ENCODE measurements at regions not wholly inside any gene's neighbourhood (a gene's known extent, or its start where the extent isn't known, plus 50 kb on each side); places are given as distances from the start of the nearest gene placed in this dataset.

DNA sequence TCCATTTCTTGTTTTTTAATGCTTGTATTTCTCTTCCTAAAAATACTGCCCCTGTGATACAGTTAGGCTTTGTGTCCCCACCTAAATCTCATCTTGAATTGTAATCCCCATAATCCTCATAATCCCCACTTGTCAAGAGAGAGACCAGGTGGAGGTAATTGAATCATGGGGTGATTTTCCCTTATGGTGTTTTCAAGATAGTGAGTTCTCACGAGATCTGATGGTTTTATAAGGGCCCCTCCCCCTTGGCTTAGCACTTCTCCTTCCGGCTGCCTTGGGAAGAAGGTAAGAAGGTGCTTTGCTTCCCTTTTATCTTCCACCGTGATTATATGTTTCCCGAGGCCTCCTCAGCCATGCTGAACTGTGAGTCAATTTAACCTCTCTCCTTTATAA lies 227.4 kb downstream of the MAN2A1 start:
- Histone ChIP-seq H3K36me3 (ENCODE audit: insufficient read depth, low read length) (no peaks in the 10 kb centered on the region), H2AFZ (ENCODE audit: low read depth, low read length) (no peak overlapping the region), H3K4me3 (ENCODE audit: low read length) (no peak overlapping the region), H3K9me3 (ENCODE audit: low read length) (no peaks in the 10 kb centered on the region), H3K4me1 (ENCODE audit: insufficient read depth, low read length) (no peaks in the 10 kb centered on the region), H3K27me3 (ENCODE audit: insufficient read depth, low read length) (no peaks in the 10 kb centered on the region)

DNA sequence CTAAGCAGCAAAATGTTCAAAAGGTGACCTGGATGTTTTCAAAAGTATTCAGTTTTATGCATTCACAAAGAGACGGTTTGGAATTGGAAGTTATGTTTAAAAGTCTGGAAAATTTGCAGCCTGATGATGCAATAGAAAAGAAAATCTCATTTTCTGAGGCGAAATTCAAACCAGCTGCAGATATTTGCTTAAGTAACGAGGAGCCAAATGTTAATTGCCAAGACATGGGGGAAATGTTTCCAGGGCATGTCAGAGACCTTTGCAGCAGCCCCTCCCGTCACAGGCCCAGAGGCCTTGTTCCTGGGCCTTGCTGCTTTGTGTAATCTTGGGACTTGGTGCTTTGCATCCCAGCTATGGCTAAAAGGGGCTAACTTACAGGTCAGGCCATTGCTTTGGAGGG lies 228.2 kb downstream of the MAN2A1 start:
- Histone ChIP-seq H3K4me1 (ENCODE audit: insufficient read depth, low read length) (no peaks in the 10 kb centered on the region), H3K9me3 (ENCODE audit: low read length) (no peaks in the 10 kb centered on the region), H2AFZ (ENCODE audit: low read depth, low read length) (no peak overlapping the region), H3K27me3 (ENCODE audit: insufficient read depth, low read length) (no peaks in the 10 kb centered on the region), H3K4me3 (ENCODE audit: low read length) (no peak overlapping the region), H3K36me3 (ENCODE audit: insufficient read depth, low read length) (no peaks in the 10 kb centered on the region)

DNA sequence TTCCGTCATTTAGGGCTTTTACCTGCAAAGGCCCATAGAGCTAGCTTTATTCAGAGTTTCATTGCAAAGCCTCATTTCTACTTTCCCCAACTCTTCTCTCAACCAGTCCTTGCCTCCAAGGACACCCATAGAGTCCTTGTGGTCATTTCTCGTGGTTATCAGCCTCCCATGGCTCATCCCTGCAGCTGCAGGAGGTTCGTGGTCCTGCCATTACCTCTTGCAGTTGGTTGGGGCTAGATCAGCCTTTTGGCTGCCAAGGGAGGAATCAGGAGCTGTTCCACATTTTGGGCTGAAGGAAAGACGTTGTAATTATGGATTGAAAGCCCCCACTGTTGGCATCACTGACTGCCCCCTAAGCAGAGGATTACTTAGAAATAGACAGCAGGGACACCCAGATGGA lies 231.0 kb downstream of the MAN2A1 start:
- no peaks in the 10 kb centered on the region for H3K9me3 ChIP-seq (ENCODE audit: low read length)
- no peaks in the 10 kb centered on the region for H3K36me3 ChIP-seq (ENCODE audit: insufficient read depth, low read length)
- H3K4me1 ChIP-seq (ENCODE audit: insufficient read depth, low read length), result no peaks in the 10 kb centered on the region
- no peak overlapping the region for H3K4me3 ChIP-seq (ENCODE audit: low read length)
- H2AFZ ChIP-seq (ENCODE audit: low read depth, low read length), result no peak overlapping the region
- H3K27me3 ChIP-seq (ENCODE audit: insufficient read depth, low read length), result no peaks in the 10 kb centered on the region

DNA sequence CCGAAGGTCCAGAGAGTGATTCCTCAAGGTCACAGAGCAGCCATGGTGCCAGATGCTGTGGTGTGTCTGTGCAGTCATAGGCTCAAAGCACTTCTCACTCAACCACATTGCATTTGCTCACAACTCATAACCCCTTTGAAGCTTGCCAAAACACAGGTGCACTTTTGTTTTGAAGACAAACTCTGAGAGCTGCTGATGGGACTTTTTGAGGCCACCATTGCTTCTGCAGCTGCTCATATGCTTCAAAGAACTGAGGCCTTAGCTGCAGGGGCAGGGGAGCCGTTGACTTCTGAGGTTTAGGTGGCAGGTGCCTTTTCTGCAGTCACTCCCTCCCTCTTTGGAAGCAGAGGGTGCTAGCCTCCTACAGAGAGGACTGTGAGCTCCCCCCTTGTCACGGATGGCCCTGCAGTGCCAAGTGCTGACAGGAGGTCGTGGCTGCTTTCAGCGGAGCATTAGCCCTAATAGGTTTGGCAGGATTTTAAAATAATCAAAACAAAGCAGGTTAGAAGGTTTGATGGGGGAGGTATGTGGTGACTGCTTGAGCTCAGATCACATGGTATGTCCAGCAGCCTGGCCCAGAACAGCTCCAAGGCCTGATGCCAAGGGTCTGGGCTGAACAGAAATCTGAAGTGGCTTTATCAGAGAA lies 232.1 kb downstream of the MAN2A1 start:
- H3K9me3 ChIP-seq (ENCODE audit: low read length), result no peaks in the 10 kb centered on the region
- H3K27me3 ChIP-seq (ENCODE audit: insufficient read depth, low read length), result no peaks in the 10 kb centered on the region

DNA sequence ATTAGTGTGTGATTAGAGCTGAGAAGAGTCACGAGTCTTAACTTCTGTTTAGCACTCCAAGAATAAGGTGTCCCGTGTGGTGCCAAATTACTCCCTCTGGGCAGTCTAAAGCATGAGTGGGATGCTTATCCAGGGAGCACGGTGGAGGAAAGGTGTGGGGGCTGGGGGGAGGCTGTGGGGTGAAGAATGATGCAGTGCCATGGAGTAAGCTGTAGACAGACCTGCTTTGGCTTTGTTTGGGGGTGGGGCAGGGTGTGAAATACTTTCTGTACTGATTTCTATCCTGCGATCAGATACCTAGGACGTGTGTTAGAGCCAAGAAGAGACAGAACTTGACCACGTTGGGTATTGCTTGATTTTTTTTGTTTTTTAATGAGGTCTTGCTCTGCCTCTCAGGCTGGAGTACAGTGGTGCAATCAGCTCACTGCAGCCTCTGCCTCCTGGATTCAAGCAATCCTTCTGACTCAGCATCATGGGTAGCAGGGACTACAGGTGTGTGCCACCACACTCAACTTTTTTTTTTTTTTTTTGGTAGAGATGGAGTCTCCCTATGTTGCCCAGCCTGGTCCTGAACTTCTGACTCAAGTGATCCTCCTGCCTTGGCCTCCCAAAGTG lies 232.8 kb downstream of the MAN2A1 start:
- no peaks in the 10 kb centered on the region for H3K36me3 ChIP-seq (ENCODE audit: insufficient read depth, low read length)

More for the DNA sequence above, 232.1 kb downstream of the MAN2A1 start:
- H3K4me1 ChIP-seq (ENCODE audit: insufficient read depth, low read length), result no peaks in the 10 kb centered on the region
- no peaks in the 10 kb centered on the region for H3K36me3 ChIP-seq (ENCODE audit: insufficient read depth, low read length)
- no peak overlapping the region for H2AFZ ChIP-seq (ENCODE audit: low read depth, low read length)
- H3K4me3 ChIP-seq (ENCODE audit: low read length), result no peak overlapping the region

DNA sequence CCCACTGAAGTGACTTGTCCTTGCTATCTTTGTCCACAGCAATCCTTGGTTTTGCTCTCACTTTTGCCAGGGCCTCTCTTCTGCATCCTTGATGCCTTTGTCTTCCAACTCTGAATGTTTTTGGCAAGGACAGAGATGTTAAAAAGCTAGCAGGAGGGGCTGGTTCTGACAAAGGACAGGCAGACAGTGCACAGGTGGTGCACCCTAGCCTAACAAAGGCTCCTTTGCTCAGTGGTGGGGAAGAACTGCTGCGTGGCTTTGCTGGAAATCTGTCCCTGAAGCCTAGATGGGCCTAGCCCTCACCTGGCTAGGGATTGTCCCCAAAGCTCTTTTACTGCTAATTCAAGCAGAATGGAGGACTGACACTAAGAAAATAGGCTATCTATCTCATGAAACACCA lies 233.5 kb downstream of the MAN2A1 start:
- no peaks in the 10 kb centered on the region for H3K27me3 ChIP-seq (ENCODE audit: insufficient read depth, low read length)
- H3K4me3 ChIP-seq (ENCODE audit: low read length), result no peak overlapping the region
- H3K4me1 ChIP-seq (ENCODE audit: insufficient read depth, low read length), result no peaks in the 10 kb centered on the region
- H3K36me3 ChIP-seq (ENCODE audit: insufficient read depth, low read length), result no peaks in the 10 kb centered on the region
- no peaks in the 10 kb centered on the region for H3K9me3 ChIP-seq (ENCODE audit: low read length)
- H2AFZ ChIP-seq (ENCODE audit: low read depth, low read length), result no peak overlapping the region

More for the DNA sequence above, 232.8 kb downstream of the MAN2A1 start:
- no peaks in the 10 kb centered on the region for H3K9me3 ChIP-seq (ENCODE audit: low read length)
- no peaks in the 10 kb centered on the region for H3K4me1 ChIP-seq (ENCODE audit: insufficient read depth, low read length)
- H3K4me3 ChIP-seq (ENCODE audit: low read length), result no peak overlapping the region
- H3K27me3 ChIP-seq (ENCODE audit: insufficient read depth, low read length), result no peaks in the 10 kb centered on the region
- H2AFZ ChIP-seq (ENCODE audit: low read depth, low read length), result no peak overlapping the region

DNA sequence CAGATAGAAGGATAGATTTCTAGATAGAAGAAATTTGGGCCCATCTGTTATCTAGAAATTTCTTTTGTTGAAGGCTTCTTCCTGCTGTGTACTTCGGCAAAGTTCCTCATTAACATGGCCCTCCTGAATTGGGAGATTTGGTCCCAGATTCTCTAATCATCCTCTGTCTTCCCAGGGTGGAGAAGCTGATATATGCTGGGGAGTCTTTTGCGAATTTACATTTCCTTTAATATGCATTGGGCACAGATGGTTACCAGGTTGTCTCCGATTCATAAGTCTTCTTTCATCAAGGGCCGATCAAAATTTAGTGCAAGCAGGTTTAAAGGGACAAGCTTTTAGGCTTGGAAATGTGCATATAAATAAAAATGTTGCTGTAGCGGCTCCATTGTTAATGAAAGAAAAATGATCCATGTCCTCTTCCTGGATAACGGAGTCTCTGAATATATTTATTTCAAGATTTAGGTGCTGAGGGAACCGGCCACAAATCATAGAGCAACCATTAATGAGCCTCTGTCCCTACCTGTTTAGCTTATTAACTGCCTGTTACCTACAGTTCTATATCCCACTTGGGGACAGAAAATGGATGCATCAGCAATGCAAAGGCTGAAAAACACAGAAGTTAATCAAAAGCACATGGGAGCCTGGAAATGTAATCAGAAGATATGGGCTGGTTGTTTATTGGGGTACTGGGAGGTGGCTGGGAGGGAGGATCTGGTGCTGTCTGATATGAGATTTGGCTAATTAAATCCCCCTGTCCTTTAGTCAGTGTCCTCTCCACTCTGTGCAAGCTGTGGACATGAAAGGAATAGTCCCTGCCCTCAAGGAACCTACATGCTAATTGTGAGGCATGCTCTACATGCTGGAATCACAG lies 234.7 kb downstream of the MAN2A1 start:
- H3K4me1 ChIP-seq (ENCODE audit: insufficient read depth, low read length), result no peaks in the 10 kb centered on the region
- no peaks in the 10 kb centered on the region for H3K27me3 ChIP-seq (ENCODE audit: insufficient read depth, low read length)
- H3K9me3 ChIP-seq (ENCODE audit: low read length), result no peaks in the 10 kb centered on the region
- H2AFZ ChIP-seq (ENCODE audit: low read depth, low read length), result no peak overlapping the region
- H3K4me3 ChIP-seq (ENCODE audit: low read length), result no peak overlapping the region
- no peaks in the 10 kb centered on the region for H3K36me3 ChIP-seq (ENCODE audit: insufficient read depth, low read length)

DNA sequence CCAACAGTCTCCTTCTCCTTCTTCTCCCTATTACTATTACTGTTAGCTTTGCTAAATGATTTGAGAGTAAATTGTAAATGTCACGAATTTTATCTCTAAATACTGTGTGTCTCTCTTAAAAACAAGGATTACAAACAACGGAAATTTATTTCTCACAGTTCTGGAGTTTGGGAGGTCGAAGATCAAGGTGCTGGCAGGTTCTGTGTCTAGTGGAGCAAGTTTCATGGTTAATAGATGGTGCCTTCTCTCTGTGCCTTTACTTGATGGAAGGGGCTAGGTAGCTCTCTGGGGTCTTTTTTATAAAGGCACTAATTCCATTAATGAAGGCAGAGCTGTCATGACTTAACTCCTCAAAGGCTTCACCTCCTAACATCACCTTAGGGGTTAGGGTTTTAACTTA lies 237.9 kb downstream of the MAN2A1 start:
- Histone ChIP-seq H3K4me1 (ENCODE audit: insufficient read depth, low read length) (no peaks in the 10 kb centered on the region), H3K36me3 (ENCODE audit: insufficient read depth, low read length) (no peaks in the 10 kb centered on the region), H3K9me3 (ENCODE audit: low read length) (no peaks in the 10 kb centered on the region), H2AFZ (ENCODE audit: low read depth, low read length) (no peak overlapping the region), H3K27me3 (ENCODE audit: insufficient read depth, low read length) (no peaks in the 10 kb centered on the region), H3K4me3 (ENCODE audit: low read length) (no peak overlapping the region)

DNA sequence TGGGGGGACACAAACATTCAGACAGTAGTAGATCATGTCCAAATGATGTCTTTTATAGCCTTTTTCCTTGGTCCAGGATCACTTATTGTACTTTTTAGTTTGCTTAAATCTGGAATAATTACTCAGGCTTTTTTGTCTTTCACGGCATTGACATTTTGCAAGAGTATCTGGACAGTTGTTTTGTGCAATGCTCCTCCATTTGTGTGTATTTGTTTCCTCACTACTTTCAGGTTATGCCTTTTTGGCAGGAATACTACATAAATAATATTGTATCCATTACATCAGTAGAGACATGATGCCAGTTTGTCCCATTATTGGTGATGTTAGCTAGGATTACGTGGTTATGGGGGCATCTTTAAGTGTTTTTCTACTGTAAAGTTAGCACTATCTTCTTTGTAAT lies 238.3 kb downstream of the MAN2A1 start:
- Histone ChIP-seq H3K9me3 (ENCODE audit: low read length) (no peaks in the 10 kb centered on the region), H2AFZ (ENCODE audit: low read depth, low read length) (no peak overlapping the region)

DNA sequence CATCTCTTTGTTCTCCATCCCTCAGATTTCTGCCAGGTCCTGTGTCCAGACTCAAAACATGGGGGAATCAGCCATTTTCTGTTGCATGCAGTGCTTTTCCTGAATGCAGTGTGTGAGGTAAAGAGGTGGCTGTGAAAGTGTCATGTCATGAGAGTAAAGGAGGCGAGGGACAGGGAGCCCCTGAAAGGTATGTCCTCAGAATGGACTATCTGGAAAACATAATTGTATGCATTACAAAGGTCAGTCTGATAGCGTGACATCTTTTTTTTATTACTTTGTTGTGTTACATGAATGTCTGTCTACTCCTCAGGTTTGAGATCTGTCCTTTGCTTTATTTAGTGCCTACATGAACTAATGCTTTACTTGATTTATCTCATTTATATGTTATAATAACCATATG lies 239.1 kb downstream of the MAN2A1 start:
- H3K9me3 ChIP-seq (ENCODE audit: low read length), result no peaks in the 10 kb centered on the region
- no peaks in the 10 kb centered on the region for H3K4me1 ChIP-seq (ENCODE audit: insufficient read depth, low read length)
- H3K4me3 ChIP-seq (ENCODE audit: low read length), result no peak overlapping the region
- H3K36me3 ChIP-seq (ENCODE audit: insufficient read depth, low read length), result no peaks in the 10 kb centered on the region
- H2AFZ ChIP-seq (ENCODE audit: low read depth, low read length), result no peak overlapping the region
- no peaks in the 10 kb centered on the region for H3K27me3 ChIP-seq (ENCODE audit: insufficient read depth, low read length)

More for the DNA sequence above, 238.3 kb downstream of the MAN2A1 start:
- Histone ChIP-seq H3K4me3 (ENCODE audit: low read length) (no peak overlapping the region), H3K36me3 (ENCODE audit: insufficient read depth, low read length) (no peaks in the 10 kb centered on the region), H3K4me1 (ENCODE audit: insufficient read depth, low read length) (no peaks in the 10 kb centered on the region), H3K27me3 (ENCODE audit: insufficient read depth, low read length) (no peaks in the 10 kb centered on the region)

DNA sequence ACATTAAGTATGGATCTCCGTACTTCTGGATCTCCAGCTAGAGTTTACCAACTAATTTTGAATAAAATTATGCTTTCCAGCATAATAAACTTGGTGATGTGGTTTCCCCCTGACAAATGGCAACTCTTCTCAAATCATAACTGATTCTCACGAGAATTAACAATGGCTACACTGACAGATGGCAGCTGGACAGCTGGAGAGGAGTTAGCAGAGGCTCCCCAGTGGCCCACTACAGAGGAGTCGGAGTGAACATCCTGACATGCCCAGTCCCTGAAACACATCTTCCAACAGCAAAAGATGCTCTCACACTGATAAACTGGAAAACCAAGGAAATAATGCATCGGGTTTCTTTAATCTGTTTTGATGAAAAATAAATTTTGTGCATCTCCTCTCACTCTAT lies 239.6 kb downstream of the MAN2A1 start:
- H3K36me3 ChIP-seq (ENCODE audit: insufficient read depth, low read length), result no peaks in the 10 kb centered on the region
- no peak overlapping the region for H3K4me3 ChIP-seq (ENCODE audit: low read length)
- no peaks in the 10 kb centered on the region for H3K9me3 ChIP-seq (ENCODE audit: low read length)
- H3K27me3 ChIP-seq (ENCODE audit: insufficient read depth, low read length), result no peaks in the 10 kb centered on the region
- H3K4me1 ChIP-seq (ENCODE audit: insufficient read depth, low read length), result peaks cover under 1% of the 10 kb centered on the region
- H2AFZ ChIP-seq (ENCODE audit: low read depth, low read length), result no peak overlapping the region

DNA sequence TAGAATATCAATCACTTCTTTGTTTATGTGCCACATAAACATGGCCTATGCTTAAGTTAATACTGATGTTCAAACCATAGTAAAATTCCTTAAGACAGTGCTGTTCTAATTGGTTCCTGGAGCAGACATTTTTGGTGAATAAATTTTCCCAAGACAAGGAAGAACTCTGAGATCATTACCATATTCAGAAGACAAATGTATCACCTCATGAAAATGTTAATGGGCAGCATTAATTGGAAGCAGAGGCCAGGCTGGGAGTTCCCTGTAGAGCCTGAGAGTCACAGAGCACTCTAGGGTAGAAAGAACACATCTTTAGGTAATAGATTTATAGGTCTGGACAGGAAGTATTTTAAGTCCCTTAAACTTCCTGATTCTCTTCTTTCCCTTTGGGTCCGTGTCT lies 240.2 kb downstream of the MAN2A1 start:
- H3K27me3 ChIP-seq (ENCODE audit: insufficient read depth, low read length), result no peaks in the 10 kb centered on the region
- no peaks in the 10 kb centered on the region for H3K36me3 ChIP-seq (ENCODE audit: insufficient read depth, low read length)
- H3K4me1 ChIP-seq (ENCODE audit: insufficient read depth, low read length), result peaks cover 6% of the 10 kb centered on the region
- H2AFZ ChIP-seq (ENCODE audit: low read depth, low read length), result no peak overlapping the region
- no peaks in the 10 kb centered on the region for H3K9me3 ChIP-seq (ENCODE audit: low read length)
- H3K4me3 ChIP-seq (ENCODE audit: low read length), result no peak overlapping the region

DNA sequence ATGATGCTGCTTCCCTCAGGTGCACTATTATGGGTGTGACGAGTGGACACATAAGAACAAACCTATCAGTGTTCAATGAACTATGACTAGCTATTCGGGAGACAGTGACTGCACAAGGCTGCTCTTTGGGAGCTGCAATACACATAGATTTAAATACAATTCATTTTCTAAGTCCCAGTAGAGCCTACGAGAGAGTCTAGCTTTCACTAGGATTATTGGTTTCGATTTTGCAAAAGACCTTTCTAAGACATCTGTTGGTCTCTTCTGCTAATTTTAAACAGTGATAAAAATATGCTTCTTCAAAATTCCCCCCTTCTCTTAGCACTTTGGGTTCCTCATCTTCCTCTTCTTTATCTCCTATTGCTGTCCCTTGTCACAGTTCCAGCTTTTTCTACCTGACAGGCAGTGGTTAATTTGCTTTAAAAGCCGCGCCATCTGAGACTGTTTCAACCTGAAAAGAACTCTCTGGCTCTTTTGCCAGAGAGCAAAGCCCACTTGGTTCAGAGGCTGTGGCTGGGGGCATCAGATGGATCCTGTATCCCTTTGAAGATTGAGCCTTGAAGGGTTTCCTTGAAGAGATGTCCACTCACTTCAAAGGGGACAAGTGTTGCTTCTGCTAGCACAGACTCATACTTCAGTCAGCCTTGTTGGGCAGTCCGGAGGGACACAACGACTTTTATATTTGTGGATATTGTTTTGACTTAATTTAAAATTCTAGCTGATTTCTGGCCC lies 241.5 kb downstream of the MAN2A1 start:
- H3K4me1 ChIP-seq (ENCODE audit: insufficient read depth, low read length), result peaks cover 18% of the 10 kb centered on the region
- H3K36me3 ChIP-seq (ENCODE audit: insufficient read depth, low read length), result no peaks in the 10 kb centered on the region
- no peak overlapping the region for H3K4me3 ChIP-seq (ENCODE audit: low read length)
- H3K27me3 ChIP-seq (ENCODE audit: insufficient read depth, low read length), result no peaks in the 10 kb centered on the region
- H2AFZ ChIP-seq (ENCODE audit: low read depth, low read length), result no peak overlapping the region
- no peaks in the 10 kb centered on the region for H3K9me3 ChIP-seq (ENCODE audit: low read length)
